Right forelimb (tissue), 1 donor: ENCODE measurements at regions not wholly inside any gene's neighbourhood (a gene's known extent, or its start where the extent isn't known, plus 50 kb on each side); places are given as distances from the start of the nearest gene placed in this dataset.

Experiments
- DNase-seq: peaks from one replicate; pipeline ENCODE4 v3.0.0-alpha.2; 2018

DNA sequence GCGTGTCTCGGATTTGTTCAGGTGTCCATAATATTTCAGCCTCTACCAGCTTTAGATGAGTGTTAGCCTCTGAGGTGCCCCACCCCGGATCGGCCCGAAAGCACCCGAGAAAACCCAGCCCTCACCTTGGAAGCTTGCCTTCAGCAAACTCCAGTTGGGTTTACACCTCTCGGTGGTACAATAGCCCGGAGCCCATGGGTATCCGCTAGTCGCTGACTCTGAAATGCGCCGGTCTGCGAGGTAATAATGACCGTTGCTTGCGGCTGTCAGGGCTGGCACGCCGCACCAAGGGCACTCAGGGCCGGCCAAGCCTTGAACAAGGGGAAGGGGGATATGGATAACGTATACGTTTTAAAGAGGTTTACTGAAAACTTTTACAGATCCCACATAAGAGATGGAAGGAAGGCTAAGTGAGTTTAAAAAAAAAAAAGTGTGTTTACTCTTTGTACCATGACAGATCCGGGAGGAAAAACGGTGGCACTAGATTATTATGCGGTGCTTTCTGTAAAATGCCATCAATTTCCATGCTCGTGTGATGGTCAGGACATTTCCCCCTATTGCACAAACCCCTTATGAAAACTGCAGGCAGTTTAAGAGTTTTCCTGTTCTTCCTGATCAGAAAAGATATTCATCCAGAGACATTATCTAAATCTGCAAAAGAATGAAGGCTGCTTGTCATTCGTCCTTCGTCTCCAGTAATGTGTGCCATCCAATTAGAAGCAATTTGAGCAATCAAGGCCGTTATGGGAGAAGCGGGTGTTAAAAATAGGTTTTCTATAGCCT is 124.2 kb downstream of the TMEM161B start:
- DNase-seq: peak; percentile 46

DNA sequence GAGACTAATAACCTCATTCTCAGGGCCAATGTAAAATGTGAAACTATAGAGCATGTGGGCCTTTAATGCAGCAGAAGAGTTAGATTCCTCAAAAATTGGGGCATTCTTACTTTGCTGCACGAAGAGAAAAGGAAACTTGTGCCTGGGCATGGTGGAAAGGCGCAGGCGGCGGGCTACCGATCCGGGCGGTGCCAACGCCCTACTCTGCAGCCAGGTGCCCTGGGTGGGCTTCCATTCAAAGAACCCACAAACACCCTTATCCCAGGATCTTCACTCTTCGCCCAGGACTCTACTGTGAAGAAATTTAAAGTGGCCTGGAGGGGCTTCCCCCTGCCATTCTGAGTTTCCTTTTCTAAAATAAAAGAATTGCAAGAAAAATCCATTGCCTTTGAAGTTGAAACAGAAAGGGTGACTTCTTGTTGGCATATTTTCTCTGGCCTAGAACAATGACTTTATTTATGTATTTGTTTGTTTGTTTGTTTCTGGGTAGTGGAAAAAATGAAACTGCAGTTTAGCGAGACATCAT is 124.9 kb downstream of the TMEM161B start:
- DNase-seq: no peak

DNA sequence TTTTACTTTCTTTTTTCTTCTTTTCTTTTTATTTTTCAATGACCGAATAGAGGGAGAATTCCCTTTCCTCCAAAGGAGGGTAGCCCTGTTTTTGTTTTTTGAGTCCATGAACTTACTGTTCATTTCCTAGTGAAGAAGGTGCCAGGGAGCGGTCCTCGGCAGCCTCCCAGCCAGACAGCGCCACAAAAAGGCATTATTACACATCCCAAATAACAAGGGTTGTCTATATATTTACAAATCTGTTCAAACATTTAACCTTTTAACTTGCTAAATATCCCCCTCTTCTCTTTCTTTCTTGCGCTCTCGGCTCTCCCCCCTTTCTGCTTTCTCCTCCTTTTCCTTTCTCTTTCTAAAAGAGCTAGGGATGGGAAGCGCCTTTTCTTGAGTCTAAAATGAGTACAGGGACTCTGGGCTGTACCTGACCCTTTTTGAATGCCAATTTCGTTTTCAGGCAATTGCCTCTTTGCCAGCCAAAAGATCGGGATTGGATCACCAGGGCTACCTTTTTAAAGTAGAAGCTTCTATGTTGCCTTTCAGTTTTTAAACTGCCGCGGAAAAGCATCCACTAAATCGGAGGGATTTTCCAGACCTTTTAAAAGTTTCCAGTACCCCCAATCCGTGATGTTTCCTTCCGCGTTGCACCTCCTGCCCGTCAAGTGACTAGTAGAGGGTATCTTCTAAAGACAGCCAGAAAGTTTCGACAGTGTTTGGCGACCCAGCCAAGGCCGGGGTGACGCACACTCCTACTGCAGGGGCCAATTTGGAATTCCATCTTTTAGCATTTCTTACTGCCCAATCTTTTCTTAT is 125.6 kb downstream of the TMEM161B start:
- DNase-seq: peak; percentile 50

DNA sequence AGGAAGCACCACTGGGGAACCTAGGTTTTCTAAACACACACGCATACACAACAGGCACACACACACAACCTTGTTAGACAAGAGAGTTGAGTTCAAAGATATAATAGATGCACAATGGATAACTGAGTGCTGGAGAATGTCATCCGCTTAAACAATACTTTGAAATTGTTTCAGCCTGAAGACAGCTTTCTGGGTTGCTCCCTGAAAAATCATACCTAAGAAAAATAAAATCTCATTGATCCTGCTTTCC is 126.1 kb downstream of the TMEM161B start:
- DNase-seq: no peak

DNA sequence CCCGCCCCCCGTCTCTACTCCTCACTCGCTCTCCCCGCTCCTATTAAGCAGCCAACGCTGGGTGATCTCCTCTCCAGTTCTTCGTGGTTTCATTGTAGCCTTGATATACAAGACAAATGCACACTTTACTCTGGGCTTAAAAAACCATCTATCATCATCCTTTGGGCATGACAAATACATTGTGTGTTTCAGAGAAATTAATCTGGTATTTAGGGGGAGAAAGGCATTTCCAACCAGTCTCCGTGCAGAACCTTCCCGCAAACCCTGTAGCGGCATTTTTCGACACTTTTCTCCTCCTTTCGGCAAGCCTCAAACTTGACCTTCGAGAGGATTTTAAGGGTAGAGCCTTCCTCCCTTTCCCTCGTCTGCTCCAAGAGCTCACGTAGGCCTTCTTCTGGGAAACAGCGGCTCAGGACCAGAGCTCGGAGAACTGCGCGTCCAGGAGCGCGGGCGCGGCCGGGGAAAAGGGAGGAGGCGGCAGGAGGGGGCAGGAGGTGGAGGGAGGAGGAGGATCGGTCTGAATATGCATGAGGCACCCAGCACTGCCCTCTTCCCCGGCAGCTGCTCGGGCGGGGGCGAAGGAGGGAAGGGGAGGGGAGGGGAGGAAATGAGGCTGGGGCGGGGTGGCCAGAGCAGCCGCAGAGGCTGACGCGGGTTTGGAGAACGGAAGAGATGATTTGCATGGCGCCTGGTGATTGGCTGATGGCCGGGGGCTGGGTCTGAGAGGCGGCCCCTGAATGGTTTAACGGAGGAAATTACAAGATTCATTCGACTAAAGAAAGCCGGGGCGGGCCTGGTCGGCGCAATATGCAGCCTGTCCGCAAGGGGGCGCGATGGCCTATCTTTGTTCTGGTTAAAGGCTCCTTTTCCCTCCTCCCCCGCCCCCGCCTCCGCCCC is 127.5 kb downstream of the TMEM161B start:
- peak; percentile 96 for DNase-seq

DNA sequence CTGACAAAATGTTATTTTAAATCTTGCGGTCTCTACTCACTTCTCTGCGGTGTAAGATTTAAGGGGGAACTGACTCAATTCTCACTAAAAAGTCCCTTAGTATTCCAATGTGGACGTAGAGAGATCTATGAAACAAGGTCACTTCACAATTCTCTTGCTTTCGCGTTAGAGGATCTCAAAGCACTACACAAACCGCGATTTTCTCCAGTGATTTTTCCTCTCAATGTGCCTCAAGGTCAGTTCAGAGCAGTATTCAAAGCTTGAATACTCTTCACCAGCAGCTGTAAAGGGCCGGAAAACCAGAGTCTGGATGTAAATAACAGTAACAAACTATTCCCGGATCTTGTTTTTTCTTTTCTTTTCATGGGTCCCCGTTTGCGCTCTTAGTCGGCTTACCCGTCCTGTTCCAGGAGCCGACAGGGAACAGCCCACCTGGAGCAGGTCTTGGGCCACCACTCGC is 128.2 kb downstream of the TMEM161B start:
- DNase-seq: no peak

DNA sequence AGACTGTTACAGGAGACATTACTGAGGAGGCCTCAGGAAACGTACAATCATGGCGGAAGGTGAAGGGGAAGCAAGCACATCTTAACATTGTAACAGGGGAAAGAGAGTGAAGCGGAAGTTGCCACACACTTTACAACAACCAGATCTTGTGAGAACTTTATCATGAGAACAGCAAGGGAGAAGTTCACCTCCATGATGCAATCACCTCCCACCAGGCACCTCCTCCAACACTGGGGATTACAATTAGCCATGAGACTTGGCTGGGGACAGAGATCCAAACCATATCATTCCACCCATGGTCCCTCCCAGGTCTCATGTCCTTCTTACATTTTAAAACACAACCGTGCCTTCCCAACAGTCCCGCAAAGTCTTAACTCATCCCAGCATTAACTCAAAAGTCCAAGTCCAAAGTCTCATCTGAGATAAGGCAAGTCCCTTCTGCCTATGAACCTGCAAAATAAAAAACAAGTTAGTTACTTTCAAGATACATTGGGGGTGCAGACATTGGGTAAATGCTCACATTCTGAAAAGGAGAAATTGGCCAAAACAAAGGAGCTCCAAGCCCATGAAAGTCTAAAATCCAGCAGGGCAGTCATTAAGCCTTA is 138.3 kb downstream of the TMEM161B start:
- no peak for DNase-seq

DNA sequence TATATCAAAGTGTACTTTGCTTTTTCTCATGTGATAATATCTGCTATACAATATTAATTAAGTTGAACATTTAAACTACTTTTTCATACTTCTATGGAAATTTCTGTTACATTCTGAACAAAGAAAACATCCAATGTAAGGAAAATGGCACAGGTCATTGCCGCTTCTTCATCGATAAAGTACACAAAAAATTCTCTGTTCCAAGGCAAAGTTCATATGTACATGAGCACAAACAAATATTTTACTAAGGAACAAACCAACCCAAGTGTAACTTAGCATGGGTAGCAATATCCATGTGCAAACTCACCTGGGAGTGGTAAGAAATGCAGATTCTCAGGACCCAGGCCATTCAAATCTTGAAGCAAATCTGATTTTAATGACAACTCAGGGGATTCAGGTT is 139.8 kb downstream of the TMEM161B start:
- no peak for DNase-seq

DNA sequence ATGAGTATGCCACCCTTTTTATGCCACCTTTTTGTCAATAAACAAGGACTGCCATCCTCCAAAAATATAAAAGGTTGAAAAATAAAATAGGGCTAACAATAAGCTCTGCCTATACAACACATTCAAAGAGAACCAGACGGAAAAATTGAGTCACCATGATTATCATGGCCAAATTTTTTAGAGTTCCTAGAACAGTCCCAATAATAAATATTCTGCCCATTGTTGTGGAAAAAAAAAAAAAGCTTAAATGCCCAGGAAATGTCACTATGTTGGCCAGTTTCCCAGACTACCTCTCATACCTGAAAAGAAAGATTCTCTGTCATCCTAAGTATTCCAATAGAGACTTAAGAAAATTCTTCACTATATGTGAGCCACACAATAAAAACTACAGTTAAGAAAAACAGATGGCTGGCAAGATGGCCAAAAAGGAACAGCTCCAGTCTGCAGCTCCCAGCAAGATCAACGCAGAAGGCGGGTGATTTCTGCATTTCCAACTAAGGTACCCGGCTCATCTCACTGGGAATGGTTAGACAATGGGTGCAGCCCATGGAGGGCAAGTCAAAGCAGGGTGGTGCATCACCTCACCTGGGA is 149.0 kb downstream of the TMEM161B start:
- no peak for DNase-seq

DNA sequence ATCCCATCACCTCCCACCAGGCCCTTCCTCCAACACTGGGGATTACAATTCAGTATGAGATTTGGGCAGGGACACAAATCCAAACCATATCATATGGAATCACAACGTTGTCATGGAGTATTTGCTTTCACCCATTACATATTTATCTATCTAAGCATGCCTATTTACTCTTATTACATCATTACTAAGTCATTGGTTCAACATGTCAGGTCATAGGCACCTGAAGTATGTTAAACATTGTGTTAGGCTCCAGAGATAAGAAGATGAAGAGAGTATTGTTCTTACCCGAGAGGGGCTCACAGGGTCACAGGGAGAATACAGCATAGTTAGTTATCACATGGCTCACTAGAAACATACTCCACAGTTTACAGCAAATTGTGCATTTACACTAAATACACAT is 150.5 kb downstream of the TMEM161B start:
- DNase-seq: no peak

DNA sequence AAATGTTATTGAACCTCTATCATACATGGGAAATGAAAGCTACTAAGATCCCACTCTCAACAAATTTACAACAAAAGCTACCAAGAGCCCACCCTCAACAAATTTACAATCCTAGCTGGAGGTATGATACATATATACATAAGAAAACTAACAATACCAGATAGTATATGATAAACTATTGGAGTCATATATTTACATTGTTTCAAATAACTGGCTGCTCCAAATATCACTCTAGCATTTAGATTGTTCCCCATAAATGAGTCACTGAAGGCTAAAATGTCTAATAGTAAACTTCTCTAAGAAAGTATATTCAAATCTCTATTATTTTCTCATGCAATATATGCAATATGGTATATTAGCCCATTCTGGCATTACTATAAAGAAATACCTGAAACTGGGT is 151.1 kb downstream of the TMEM161B start:
- DNase-seq: no peak

DNA sequence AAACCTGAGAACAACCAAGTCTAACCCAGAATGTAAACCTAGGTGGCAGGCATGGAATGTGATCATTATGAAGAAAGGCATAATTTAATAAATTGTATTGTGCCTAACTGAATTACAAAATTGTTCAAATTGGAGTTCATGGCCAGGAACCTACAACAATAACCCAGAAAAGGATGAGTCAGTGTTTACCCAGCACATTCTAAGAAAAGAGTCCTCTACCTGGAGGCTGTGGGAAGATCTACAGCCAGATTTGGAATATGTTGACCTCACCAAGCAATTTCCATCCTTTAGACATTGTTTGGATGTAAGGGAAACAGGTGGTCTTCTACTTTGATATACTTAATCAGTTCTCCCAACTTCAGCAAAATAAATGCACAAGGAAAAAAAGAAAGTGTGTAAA is 152.2 kb downstream of the TMEM161B start:
- DNase-seq: no peak

DNA sequence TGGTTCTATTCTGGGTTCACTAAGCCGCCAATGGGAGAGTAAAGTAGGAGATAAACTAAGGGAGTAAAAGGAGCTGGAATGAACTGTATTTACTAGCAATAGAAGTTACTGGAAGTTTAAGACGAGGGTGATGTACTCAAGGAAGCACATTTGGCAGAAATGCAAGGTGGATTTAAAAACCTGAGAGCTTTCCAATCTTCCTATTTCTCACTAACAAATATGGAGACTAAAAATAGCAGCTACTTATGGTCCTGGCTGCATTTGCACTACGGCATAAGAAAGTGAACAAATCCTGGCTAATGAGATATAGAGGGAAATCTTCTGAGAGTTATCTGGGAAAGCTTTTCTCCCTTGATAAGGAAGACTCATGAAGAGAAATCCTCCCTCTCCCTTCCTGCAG is 153.4 kb downstream of the TMEM161B start:
- DNase-seq: no peak

DNA sequence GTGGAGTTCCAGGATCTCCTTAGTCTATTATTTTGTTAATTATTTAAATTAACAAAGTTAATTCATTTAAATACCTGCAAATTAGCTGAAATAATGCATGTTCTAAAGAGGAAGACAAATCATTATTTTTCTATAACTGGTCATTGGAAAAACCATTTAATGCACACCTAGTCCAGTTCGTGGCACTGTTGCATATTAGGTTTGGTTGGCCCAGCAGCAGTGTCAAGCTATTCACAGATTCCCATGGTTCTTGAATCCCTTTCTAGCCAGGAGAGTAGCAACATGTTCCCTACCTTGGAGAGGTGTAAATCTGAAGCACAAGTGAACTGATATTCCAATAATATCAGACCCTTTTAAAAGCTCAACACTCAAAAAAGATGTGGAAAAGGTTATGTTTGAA is 155.2 kb downstream of the TMEM161B start:
- no peak for DNase-seq

DNA sequence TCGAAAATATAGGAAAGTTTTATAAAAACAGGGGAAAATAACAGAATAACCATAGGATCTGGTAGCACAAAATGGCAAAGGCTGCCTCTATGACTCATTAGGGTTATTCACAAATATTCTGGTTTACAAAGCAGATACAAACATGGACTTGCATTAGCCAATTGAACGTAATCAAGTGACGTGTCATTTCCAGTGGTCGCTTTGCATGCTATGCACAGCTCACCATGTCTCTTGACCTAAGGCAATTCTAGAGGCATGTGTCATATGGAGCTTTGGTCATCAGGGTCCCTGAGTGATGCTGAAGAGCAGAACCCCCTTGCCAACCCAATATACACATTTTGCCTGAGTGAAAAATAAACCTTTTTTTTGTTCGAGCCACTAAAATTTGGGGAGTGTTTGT is 158.8 kb downstream of the TMEM161B start:
- DNase-seq: no peak

DNA sequence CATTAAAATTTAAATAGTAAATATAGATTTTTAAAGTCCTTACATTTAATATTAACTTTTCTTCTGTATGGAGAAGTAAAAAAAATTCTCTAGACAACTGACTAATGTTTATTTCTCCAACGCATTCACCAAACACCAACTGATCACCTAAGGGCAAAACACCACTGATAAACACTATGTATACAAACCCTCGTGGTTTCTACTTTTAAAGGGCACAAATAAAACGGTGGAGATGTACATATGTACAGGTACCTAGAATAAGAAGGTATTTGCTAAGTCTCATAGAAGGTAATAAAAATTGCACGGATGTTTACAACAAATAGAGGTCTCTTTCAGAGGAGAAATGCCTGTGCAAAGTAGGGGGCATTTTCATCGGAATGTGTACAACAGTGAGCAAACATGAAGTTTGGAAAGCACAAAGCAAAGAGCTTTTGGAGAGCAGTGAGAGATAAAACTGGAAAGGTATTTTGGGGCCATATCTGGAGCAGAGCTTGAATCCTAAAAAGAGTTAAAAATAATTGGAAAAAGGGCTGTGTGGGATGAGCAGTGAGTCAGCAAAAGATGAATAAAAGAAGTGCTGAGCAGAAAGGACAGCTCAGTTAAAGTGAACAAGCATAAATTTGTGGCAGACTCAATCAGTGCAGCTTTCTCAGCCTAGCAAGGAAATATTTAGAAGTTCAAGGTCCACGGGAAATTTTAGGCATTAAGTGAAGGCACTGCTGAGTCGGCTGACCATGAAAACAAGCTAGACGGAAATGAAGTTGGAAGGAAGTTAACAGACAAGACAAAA is 160.0 kb downstream of the TMEM161B start:
- DNase-seq: no peak

DNA sequence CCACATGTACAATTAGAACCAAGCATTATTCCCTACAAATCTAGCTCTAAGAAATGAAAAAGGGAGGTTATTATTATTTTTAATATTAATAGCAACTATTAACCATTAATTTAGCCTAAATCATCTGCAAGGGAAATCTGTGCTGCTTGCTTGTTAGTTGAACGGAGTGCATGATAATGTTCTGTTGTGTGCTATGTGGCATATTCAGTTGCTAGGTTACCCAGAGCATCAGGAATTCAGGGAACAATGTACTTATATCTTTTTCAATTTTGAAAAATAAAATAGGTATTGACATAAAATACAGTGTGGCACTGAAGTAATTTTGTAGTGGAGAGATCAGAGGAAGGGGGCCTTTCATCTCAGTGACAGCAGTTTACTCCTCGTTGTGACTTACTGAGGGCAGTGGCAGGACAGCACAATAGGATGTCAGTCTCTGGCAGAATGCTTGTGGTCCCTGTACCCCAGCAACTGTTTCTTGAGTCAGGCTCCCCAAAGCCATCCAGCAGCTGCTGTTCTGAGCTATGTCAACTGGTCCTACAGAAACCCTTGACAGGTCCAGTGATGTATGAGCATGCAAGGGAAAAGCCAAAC is 173.6 kb downstream of the TMEM161B start:
- DNase-seq: no peak

DNA sequence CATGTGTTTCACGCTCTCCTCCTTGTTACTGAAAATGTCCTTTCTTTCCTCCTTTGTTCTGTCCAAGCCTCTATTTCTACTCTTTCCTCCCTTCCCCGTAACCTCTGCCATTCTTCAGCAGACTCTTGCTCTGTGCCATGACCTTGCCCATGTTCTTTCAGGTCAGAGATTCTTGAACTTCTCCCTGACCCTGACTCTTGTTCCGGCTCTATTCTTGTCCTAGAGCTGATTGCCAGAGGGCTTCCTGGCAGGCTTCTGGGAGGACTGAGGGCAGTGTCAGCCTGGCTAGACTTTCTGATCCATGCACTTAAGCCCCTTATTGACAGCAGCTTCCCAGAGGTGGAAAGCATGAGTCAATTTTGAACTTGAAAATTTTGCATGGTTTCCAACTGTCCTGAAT is 174.2 kb downstream of the TMEM161B start:
- DNase-seq: no peak

DNA sequence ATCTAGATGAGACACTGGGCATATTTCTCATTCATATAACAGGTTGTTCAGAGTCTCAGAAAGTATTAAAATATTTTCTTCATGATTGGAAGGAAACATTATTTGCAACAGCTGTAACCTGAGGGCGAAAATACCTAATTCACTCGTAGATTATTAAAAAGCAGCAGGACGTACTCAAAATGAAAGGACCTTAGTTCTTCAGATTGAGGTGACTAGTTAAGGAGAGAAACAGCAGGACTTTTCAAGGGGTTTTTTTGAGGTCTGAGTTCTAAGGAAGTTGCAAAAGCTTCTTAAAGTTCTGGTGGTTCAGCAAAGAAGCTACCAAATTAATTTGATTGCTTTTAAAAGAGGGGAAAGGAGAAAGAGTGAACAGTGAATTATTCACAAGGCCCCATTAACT is 174.9 kb downstream of the TMEM161B start:
- no peak for DNase-seq

DNA sequence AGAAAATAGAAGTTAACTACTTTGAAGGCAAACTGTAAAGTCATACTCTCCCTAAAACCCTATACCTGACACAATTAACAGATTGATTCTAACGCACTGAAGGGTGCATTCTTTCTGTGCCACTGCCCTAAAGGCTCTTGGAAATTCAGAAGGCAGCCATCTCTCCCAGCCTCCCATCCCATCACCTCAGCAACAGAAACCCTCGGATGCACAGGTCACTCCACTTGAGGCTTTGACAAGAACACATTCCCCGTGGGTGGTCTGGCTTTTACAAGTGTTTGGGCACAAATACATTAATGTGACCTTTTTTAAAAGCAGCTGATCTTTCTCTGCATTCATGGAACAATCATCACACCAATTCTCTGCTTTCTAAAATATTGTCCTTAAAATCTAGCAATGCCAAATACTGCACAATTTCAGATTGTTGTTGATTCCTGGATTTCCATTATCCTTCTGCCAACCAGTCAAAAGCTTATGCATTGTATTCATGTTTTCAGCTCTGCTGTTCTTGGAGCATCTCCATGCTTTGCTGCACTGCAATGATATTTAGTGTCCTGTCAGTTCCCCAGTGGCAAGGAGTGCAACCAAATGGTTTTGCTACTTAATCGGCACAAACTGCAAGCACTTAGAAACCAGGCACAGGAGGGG is 175.6 kb downstream of the TMEM161B start:
- DNase-seq: no peak

DNA sequence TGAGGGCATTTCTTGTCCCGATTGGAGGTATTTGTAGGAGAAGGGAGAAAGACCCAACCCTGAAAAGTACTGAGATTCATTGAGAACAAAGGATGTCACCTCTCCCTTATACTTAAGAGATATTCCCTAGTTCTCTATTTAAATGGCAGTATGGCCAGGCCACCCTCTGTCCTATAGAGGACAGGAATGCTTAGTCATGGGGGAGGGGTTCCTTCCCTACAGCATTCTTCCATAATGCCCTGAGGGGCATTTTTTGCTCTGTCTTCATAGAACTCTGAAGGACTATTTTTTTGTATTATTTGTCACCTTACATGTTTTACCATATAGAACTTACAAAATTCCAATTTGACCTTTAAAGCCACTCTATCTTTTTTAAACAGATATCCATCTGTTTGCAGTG is 176.3 kb downstream of the TMEM161B start:
- no peak for DNase-seq
